ENCODE measurements at regions not wholly inside any gene's neighbourhood (a gene's known extent, or its start where the extent isn't known, plus 50 kb on each side); places are given as distances from the start of the nearest gene placed in this dataset.
"Not testable (repeated sequence)": the region's sequence is repeated elsewhere in the genome, so short reads cannot be mapped to it uniquely, and the experiment has no call there.

DNA sequence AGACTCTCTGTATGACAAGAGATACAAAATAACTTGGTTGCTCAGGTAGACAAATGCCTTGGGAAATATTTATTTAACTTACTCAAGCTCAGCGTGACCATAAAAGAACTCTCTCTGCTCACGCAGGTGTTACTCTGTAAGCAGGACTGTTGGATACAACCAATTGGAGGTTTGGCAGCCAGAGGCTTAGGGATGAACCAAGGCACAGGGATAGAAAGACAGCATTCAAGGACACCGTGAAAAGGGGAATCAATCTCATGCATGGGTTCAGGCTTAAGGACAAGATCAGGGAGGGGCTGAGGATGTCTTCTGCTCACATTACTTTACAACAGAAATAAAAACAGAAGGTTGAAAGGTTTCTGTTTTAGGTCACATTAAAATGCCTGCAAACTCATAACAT is 389.0 kb upstream of the BRINP1 start:
- DNase-seq (ENCODE audit: low read depth) = no peak

- no peak for DNase-seq (ENCODE audit: low read depth)
These were observed 370.2 kb upstream of the BRINP1 start for GRCh38 chr9:119739476-119739875.

GRCh38 chr9:119736491-119737454 is 367.5 kb upstream of the BRINP1 start:
- no peak for DNase-seq (ENCODE audit: low read depth)

DNA sequence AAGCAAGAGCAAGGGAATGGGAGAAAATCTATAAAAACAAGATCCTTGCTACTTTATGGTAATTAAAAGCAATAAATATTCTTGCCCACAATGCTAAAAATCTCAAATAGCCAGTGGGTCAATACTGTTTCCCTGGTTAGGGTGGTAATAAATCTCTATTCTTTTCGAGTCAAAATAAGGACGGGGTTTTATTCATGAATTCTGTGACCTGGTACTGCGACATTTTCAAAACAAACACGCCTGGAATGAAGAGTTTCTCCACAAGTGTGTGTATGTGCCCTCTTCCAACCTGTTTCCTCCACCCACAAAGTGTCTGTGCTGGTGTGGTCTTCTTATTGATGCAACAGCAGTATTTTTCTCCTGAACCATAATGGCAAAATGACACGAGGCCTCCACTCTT is 358.8 kb upstream of the BRINP1 start:
- no peak for DNase-seq (ENCODE audit: low read depth)

DNA sequence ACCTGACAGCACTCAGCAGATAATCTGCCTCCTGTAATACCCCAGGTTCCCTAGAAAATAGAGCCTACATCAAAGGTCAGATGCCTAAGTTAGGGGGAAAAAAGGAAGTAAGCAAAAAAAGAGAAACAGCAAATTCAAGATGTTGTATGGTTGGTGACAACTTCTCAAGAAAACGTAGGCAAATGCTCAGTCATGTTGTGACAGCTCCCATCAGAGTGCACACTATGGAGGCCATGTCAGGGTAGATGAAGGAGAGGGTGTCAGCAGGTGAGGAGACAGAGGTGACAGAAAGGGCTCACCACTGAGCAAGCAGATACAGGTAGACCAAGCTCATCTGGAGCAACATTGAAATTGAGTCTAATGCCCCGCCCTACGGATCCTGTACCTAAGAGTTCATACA is 356.8 kb upstream of the BRINP1 start:
- DNase-seq (ENCODE audit: low read depth) = no peak

DNA sequence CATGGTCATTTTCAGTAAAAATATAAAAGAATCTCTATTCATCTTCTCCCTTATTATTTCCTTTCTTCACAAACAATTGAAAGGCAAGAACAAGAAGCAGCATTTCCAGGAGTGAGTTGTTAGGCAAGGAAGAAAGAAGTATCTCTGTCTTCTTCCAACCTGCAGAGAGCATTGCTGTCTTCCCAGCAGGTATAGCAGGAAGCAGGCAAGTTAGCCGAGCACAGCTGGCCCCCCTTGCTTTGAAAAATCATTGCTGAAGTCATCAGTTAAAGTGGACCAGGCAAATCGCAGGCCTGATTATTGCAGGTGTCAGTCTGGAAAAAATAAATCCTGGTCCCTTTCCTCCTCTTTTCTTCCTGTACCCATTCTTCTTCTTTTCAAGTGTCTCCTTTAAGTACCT is 353.1 kb upstream of the BRINP1 start:
- no peak for DNase-seq (ENCODE audit: low read depth)

DNA sequence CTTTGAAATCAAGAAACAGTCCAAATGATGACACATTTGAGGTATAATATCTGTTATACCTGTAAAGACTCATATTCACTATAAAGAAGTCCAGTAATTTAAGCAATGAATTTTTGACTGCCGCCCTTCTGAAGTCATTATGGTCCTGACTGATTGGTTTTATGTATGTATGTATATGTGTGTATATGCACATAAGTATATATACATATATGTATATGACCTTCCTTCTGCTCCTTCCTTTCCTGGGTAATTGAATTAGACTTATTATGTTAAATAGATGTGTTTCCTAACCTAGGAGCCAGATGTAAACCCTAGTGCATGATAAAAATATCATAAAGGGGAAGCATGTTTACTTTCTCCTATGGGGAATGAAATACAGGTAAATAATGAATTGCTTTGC is 343.1 kb upstream of the BRINP1 start:
- DNase-seq (ENCODE audit: low read depth) = no peak

GRCh38 chr9:119709431-119709830 is 340.2 kb upstream of the BRINP1 start:
- DNase-seq (ENCODE audit: low read depth) = no peak

GRCh38 chr9:119707228-119707845 is 338.1 kb upstream of the BRINP1 start:
- no peak for DNase-seq (ENCODE audit: low read depth)

- no peak for DNase-seq (ENCODE audit: low read depth)
These were observed 332.4 kb upstream of the BRINP1 start for GRCh38 chr9:119701651-119702050.

DNA sequence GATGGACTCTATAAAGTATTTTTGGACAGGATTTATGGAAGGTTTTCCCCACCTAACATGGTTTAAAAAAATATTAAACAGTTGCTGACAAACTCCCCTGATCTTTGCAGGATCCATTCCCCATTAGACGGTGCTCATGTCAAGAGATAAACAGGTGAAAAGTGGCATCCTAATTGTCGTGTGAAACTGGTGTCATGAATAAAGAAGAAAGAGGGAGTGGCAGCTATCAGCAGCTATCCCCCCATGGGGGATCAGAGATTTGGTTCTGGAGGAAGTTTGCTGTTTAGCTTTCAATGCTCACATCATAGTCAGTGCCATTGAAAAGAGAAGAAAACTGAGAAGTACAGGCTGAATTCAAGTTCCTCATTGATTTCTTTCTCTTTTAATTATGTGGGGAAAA is 329.3 kb upstream of the BRINP1 start:
- DNase-seq (ENCODE audit: low read depth) = no peak

- DNase-seq (ENCODE audit: low read depth) = no peak
These were observed 328.8 kb upstream of the BRINP1 start for GRCh38 chr9:119697996-119698395.

- no peak for DNase-seq (ENCODE audit: low read depth)
These were observed 320.6 kb upstream of the BRINP1 start for GRCh38 chr9:119689879-119690278.

- DNase-seq (ENCODE audit: low read depth) = no peak
These were observed 319.3 kb upstream of the BRINP1 start for GRCh38 chr9:119688547-119688946.

- DNase-seq (ENCODE audit: low read depth) = no peak
These were observed 308.7 kb upstream of the BRINP1 start for GRCh38 chr9:119677811-119678505.

DNA sequence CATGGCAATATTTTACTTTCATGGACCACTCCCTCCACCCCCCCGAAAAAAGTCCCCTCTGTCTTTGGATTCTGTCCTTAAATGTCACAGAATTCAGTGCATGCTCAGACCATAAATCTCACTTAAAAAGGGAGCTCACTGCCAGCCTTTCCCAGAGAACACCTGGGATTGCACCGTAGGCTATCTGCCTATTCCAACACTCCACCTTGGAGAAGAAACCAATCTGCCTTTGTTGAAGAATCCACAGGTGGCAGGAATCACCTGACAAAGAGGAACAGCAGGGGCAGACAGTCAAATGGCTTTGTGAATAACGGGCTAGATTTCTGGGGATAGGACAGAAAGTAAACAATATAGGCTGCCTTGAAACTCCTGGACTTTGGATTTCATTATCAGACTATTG is 306.7 kb upstream of the BRINP1 start:
- no peak for DNase-seq (ENCODE audit: low read depth)

DNA sequence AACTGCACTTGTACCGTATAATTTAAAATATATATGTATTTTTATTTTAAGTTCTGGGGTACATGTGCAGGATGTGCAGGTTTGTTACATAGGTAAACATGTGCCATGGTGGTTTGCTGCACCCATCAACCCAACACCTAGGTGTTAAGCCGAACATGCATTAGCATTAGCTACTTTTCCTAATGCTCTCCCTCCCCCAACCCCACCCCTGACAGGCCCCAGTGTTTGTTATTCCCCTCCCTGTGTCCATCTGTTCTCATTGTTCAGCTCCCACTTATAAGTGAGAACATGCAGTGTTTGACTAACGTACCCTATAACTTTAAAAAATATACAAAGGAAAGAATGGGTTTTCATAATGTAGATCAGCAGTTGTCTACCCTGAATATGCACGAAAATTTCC is 303.5 kb upstream of the BRINP1 start:
- not testable (repeated sequence) for DNase-seq (ENCODE audit: low read depth)

- no peak for DNase-seq (ENCODE audit: low read depth)
These were observed 298.7 kb upstream of the BRINP1 start for GRCh38 chr9:119667916-119668315.

GRCh38 chr9:119667163-119667562 is 297.9 kb upstream of the BRINP1 start:
- no peak for DNase-seq (ENCODE audit: low read depth)

DNA sequence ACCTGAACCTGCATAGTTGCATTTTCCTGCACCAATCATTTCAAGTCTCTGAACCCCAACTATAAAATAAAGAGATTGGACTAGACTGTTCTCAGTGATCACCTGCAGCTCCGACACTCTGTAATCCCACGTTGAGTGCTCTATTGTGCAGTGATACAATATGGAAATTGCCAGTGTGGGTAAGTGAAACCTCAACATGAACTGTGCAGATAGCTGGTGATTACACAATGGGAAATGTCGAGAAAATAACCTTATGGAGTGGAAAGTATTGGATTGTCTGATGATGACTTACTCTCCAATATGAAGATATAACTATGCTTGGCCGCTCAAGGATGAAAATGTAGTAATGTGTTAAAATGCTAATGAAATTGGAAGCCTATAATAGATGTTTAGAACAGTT is 293.1 kb upstream of the BRINP1 start:
- no peak for DNase-seq (ENCODE audit: low read depth)

DNA sequence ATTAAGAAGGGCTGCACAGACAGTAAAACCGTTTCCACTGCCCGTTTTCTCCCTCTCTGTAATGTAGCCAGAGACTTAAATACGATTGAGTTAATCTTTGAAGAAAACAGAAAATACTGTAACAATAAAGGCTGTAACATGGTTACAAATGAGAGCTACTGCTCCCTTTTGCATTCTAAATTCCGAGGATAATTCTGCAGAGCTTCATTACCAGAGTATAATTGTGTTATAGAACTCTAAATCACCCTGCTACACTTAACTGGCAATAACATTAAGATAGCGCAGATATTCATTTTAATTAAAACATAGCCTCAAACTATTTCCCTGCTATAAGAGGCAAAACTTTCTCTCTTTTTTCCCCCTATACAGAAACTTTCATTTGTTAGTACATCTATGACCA is 283.7 kb upstream of the BRINP1 start:
- no peak for DNase-seq (ENCODE audit: low read depth)

- DNase-seq (ENCODE audit: low read depth) = no peak
These were observed 280.0 kb upstream of the BRINP1 start for GRCh38 chr9:119649205-119649604.

Data from T follicular helper cell (primary cell).